ENCODE measurements at regions not wholly inside any gene's neighbourhood (a gene's known extent, or its start where the extent isn't known, plus 50 kb on each side); places are given as distances from the start of the nearest gene placed in this dataset.
"Not testable (repeated sequence)": the region's sequence is repeated elsewhere in the genome, so short reads cannot be mapped to it uniquely, and the experiment has no call there.

- DNase-seq: no peak
Observed at GRCh38 chr14:104419865-104420505, 159.6 kb upstream of the C14orf180 start.

GRCh38 chr14:104420523-104420922 is 159.0 kb upstream of the C14orf180 start:
- DNase-seq: not testable (repeated sequence)

GRCh38 chr14:104420990-104421389 is 158.6 kb upstream of the C14orf180 start:
- no peak for DNase-seq

GRCh38 chr14:104421401-104421821 is 158.2 kb upstream of the C14orf180 start:
- DNase-seq: no peak

GRCh38 chr14:104421892-104422828 is 157.4 kb upstream of the C14orf180 start:
- DNase-seq: no peak

- no peak for DNase-seq
Observed at GRCh38 chr14:104422837-104423681, 156.5 kb upstream of the C14orf180 start.

GRCh38 chr14:104423701-104424405 is 155.7 kb upstream of the C14orf180 start:
- no peak for DNase-seq

- no peak for DNase-seq
Observed at GRCh38 chr14:104424406-104425072, 155.0 kb upstream of the C14orf180 start.

- DNase-seq: no peak
Observed at GRCh38 chr14:104425171-104425681, 154.3 kb upstream of the C14orf180 start.

GRCh38 chr14:104425763-104426646 is 153.6 kb upstream of the C14orf180 start:
- no peak for DNase-seq

- DNase-seq: no peak
Observed at GRCh38 chr14:104427131-104427851, 152.3 kb upstream of the C14orf180 start.

GRCh38 chr14:104428333-104428851 is 151.2 kb upstream of the C14orf180 start:
- no peak for DNase-seq

GRCh38 chr14:104428860-104429259 is 150.7 kb upstream of the C14orf180 start:
- no peak for DNase-seq

GRCh38 chr14:104429291-104429861 is 150.2 kb upstream of the C14orf180 start:
- DNase-seq: no peak

- no peak for DNase-seq
Observed at GRCh38 chr14:104431351-104431928, 148.1 kb upstream of the C14orf180 start.

- DNase-seq: no peak
Observed at GRCh38 chr14:104431929-104432541, 147.5 kb upstream of the C14orf180 start.

- no peak for DNase-seq
Observed at GRCh38 chr14:104432611-104433231, 146.8 kb upstream of the C14orf180 start.

All from activated CD4-positive, alpha-beta T cell treated with anti-CD3 and anti-CD28 coated beads, Interleukin-2, amount 50 U/mL, for 4 hours (primary cell).